ENCODE measurements at regions not wholly inside any gene's neighbourhood (a gene's known extent, or its start where the extent isn't known, plus 50 kb on each side); places are given as distances from the start of the nearest gene placed in this dataset.

GRCh38 chr16:85169333-85170065 lies 57.2 kb upstream of the CIBAR2 start:
- TF ChIP-seq CTCF (IDR thresholded peaks at IDR 0.05) = no peak
- no peak for TF ChIP-seq POLR2A (IDR thresholded peaks at IDR 0.05)
- TF ChIP-seq EP300 (IDR thresholded peaks at IDR 0.05) = no peak
- H3K27ac ChIP-seq = no peak overlapping the region

GRCh38 chr16:85170066-85170491 lies 57.8 kb upstream of the CIBAR2 start:
- Histone ChIP-seq H3K9me3 (no peaks in the 10 kb centered on the region), H3K27me3 (peaks cover 0 to 13% of the 10 kb centered on the region in 2 donors), H3K36me3 (no peaks in the 10 kb centered on the region), H3K4me1 (peaks cover 0 to 86% (median 15%) of the 10 kb centered on the region in 4 donors), H3K27ac (no peak overlapping the region), H3K4me3 (peak overlapping the region in 3 of 4 donors; percentile 32 to 65 (median 40))
- WGBS, 2 donors = 25 to 26% methylated on average over 6 to 15 of the region's 38 CpGs
- no peak for TF ChIP-seq CTCF (IDR thresholded peaks at IDR 0.05)
- no peak for TF ChIP-seq EP300 (IDR thresholded peaks at IDR 0.05)
- no peak for TF ChIP-seq POLR2A (IDR thresholded peaks at IDR 0.05)
- no peak for DNase-seq (ENCODE audit: low spot score in 2 of 2)

More at GRCh38 chr16:85169333-85170065, 57.2 kb upstream of the CIBAR2 start:
- DNase-seq (ENCODE audit: low spot score in 2 of 2) = no peak
- no peaks in the 10 kb centered on the region for H3K9me3 ChIP-seq
- peak overlapping the region in 3 of 4 donors; percentile 32 to 65 (median 40) for H3K4me3 ChIP-seq
- peaks cover 0 to 89% (median 15%) of the 10 kb centered on the region in 4 donors for H3K4me1 ChIP-seq
- H3K27me3 ChIP-seq = peaks cover 0 to 13% of the 10 kb centered on the region in 2 donors
- 0 to 1% methylated on average over 6 to 49 of the region's 125 CpGs for WGBS, 2 donors
- H3K36me3 ChIP-seq = no peaks in the 10 kb centered on the region

- Histone ChIP-seq H3K27me3 (peaks cover 0 to 13% of the 10 kb centered on the region in 2 donors), H3K4me1 (peaks cover 0 to 81% (median 15%) of the 10 kb centered on the region in 4 donors), H3K4me3 (peak overlapping the region in 1 of 4 donors; percentile 65), H3K36me3 (no peaks in the 10 kb centered on the region), H3K27ac (no peak overlapping the region), H3K9me3 (no peaks in the 10 kb centered on the region)
- DNase-seq (ENCODE audit: low spot score in 2 of 2) = no peak
- TF ChIP-seq POLR2A (IDR thresholded peaks at IDR 0.05) = no peak
- no peak for TF ChIP-seq CTCF (IDR thresholded peaks at IDR 0.05)
- no peak for TF ChIP-seq EP300 (IDR thresholded peaks at IDR 0.05)
- WGBS, 2 donors = 81% methylated on average over 15 to 22 of the region's 23 CpGs
Measured at GRCh38 chr16:85170590-85171003, 58.3 kb upstream of the CIBAR2 start.

GRCh38 chr16:85171004-85171758 lies 58.9 kb upstream of the CIBAR2 start:
- no peaks in the 10 kb centered on the region for H3K9me3 ChIP-seq
- peaks cover 0 to 13% of the 10 kb centered on the region in 2 donors for H3K27me3 ChIP-seq
- H3K36me3 ChIP-seq = no peaks in the 10 kb centered on the region
- H3K4me3 ChIP-seq = peak overlapping the region in 1 of 4 donors; percentile 65
- DNase-seq (ENCODE audit: low spot score in 2 of 2) = no peak
- WGBS, 2 donors = 90 to 91% methylated on average over 24 to 43 of the region's 44 CpGs
- no peak overlapping the region for H3K27ac ChIP-seq
- H3K4me1 ChIP-seq = peaks cover 0 to 77% (median 15%) of the 10 kb centered on the region in 4 donors
- TF ChIP-seq EP300 (IDR thresholded peaks at IDR 0.05) (no peak), CTCF (IDR thresholded peaks at IDR 0.05) (no peak), POLR2A (IDR thresholded peaks at IDR 0.05) (no peak)
